Large intestine (tissue), 3 donors: ENCODE measurements at regions not wholly inside any gene's neighbourhood (a gene's known extent, or its start where the extent isn't known, plus 50 kb on each side); places are given as distances from the start of the nearest gene placed in this dataset.

ENCODE experiments used
- DNase-seq, 2 donors: peaks; one replicate each; pipeline versions ENCODE4 v3.0.0 to v3.0.0-alpha.2; 2013
- H3K27ac ChIP-seq: one replicate; pipeline ENCODE4 v1.5.1; 2013; ENCODE audit warnings: low read length
- H3K27me3 ChIP-seq: 2 replicates; pipeline ENCODE4 v1.6.1; 2013; ENCODE audit warnings: low read length; ENCODE audit not compliant: control insufficient read depth, insufficient read depth
- H3K36me3 ChIP-seq: 2 replicates; pipeline ENCODE4 v1.6.1; 2013; ENCODE audit warnings: low read length; ENCODE audit not compliant: control insufficient read depth, insufficient read depth
- H3K4me1 ChIP-seq: one replicate; pipeline ENCODE4 v1.6.1; 2013; ENCODE audit warnings: low read length; ENCODE audit not compliant: control insufficient read depth, insufficient read depth
- H3K4me3 ChIP-seq: one replicate; pipeline ENCODE4 v1.5.1; 2013; ENCODE audit warnings: low read length
- H3K9me3 ChIP-seq: one replicate; pipeline ENCODE4 v1.6.1; 2013; ENCODE audit warnings: mild to moderate bottlenecking, low read depth, low read length, moderate library complexity; ENCODE audit not compliant: control insufficient read depth
- WGBS: methylation state at CpG from one replicate; pipeline ENCODE4 v1.1.5; 2013; ENCODE audit warnings: low lambda C conversion rate; ENCODE audit not compliant: insufficient coverage; 5-methylcytosine and 5-hydroxymethylcytosine counted together

GRCh38 chr7:3094701-3095445 is 51.2 kb upstream of the CARD11 start:
- H3K4me3 ChIP-seq = no peak overlapping the region
- DNase-seq = no peak

GRCh38 chr7:3097734-3098133 is 54.1 kb upstream of the CARD11 start:
- no peaks in the 10 kb centered on the region for H3K27me3 ChIP-seq
- H3K4me1 ChIP-seq = no peaks in the 10 kb centered on the region
- H3K27ac ChIP-seq = no peak overlapping the region
- H3K36me3 ChIP-seq = no peaks in the 10 kb centered on the region
- H3K9me3 ChIP-seq = no peaks in the 10 kb centered on the region
- no CpG with 5 or more reads among the region's 1 CpG for WGBS
- no peak overlapping the region for H3K4me3 ChIP-seq
- DNase-seq = no peak

More at GRCh38 chr7:3094701-3095445, 51.2 kb upstream of the CARD11 start:
- no peaks in the 10 kb centered on the region for H3K36me3 ChIP-seq
- no peaks in the 10 kb centered on the region for H3K27me3 ChIP-seq
- H3K9me3 ChIP-seq = no peaks in the 10 kb centered on the region
- no peaks in the 10 kb centered on the region for H3K4me1 ChIP-seq
- 100% methylated on average over 4 of the region's 23 CpGs for WGBS
- H3K27ac ChIP-seq = no peak overlapping the region

- Histone ChIP-seq H3K27me3 (no peaks in the 10 kb centered on the region), H3K4me1 (no peaks in the 10 kb centered on the region), H3K27ac (no peak overlapping the region), H3K4me3 (no peak overlapping the region), H3K36me3 (no peaks in the 10 kb centered on the region), H3K9me3 (no peaks in the 10 kb centered on the region)
- 50% methylated on average over 2 of the region's 2 CpGs for WGBS
- DNase-seq = no peak
Measured at GRCh38 chr7:3102159-3102558, 58.5 kb upstream of the CARD11 start.

- WGBS = no CpG with 5 or more reads among the region's 12 CpGs
- Histone ChIP-seq H3K27ac (no peak overlapping the region), H3K27me3 (no peaks in the 10 kb centered on the region), H3K4me1 (no peaks in the 10 kb centered on the region), H3K4me3 (no peak overlapping the region), H3K36me3 (no peaks in the 10 kb centered on the region), H3K9me3 (no peaks in the 10 kb centered on the region)
- no peak for DNase-seq
Measured at GRCh38 chr7:3103614-3104398, 60.1 kb upstream of the CARD11 start.

- Histone ChIP-seq H3K27ac (no peak overlapping the region), H3K9me3 (no peaks in the 10 kb centered on the region), H3K4me3 (no peak overlapping the region), H3K27me3 (no peaks in the 10 kb centered on the region), H3K36me3 (no peaks in the 10 kb centered on the region), H3K4me1 (no peaks in the 10 kb centered on the region)
- no peak for DNase-seq
Measured at GRCh38 chr7:3105856-3106255, 62.2 kb upstream of the CARD11 start.

GRCh38 chr7:3106361-3106826 is 62.7 kb upstream of the CARD11 start:
- no CpG with 5 or more reads among the region's 2 CpGs for WGBS
- H3K9me3 ChIP-seq = no peaks in the 10 kb centered on the region
- no peaks in the 10 kb centered on the region for H3K4me1 ChIP-seq
- no peaks in the 10 kb centered on the region for H3K36me3 ChIP-seq
- no peak overlapping the region for H3K27ac ChIP-seq
- DNase-seq = no peak
- H3K4me3 ChIP-seq = no peak overlapping the region
- H3K27me3 ChIP-seq = no peaks in the 10 kb centered on the region

GRCh38 chr7:3107228-3107763 is 63.6 kb upstream of the CARD11 start:
- H3K27ac ChIP-seq = no peak overlapping the region
- H3K4me3 ChIP-seq = no peak overlapping the region
- H3K9me3 ChIP-seq = no peaks in the 10 kb centered on the region
- 86% methylated on average over 1 of the region's 8 CpGs for WGBS
- H3K36me3 ChIP-seq = no peaks in the 10 kb centered on the region
- no peaks in the 10 kb centered on the region for H3K4me1 ChIP-seq
- no peaks in the 10 kb centered on the region for H3K27me3 ChIP-seq
- no peak for DNase-seq

- Histone ChIP-seq H3K36me3 (no peaks in the 10 kb centered on the region), H3K4me3 (no peak overlapping the region), H3K27ac (no peak overlapping the region), H3K4me1 (no peaks in the 10 kb centered on the region), H3K9me3 (no peaks in the 10 kb centered on the region), H3K27me3 (no peaks in the 10 kb centered on the region)
- DNase-seq = no peak
- no CpG with 5 or more reads among the region's 8 CpGs for WGBS
Measured at GRCh38 chr7:3107889-3108570, 64.4 kb upstream of the CARD11 start.

- no peaks in the 10 kb centered on the region for H3K27me3 ChIP-seq
- no peak overlapping the region for H3K27ac ChIP-seq
- DNase-seq = no peak
- no peak overlapping the region for H3K4me3 ChIP-seq
- no peaks in the 10 kb centered on the region for H3K4me1 ChIP-seq
- no peaks in the 10 kb centered on the region for H3K36me3 ChIP-seq
- 0% methylated on average over 1 of the region's 9 CpGs for WGBS
- no peaks in the 10 kb centered on the region for H3K9me3 ChIP-seq
Measured at GRCh38 chr7:3109311-3109915, 65.7 kb upstream of the CARD11 start.
